B cell (primary cell): ENCODE measurements at regions not wholly inside any gene's neighbourhood (a gene's known extent, or its start where the extent isn't known, plus 50 kb on each side); places are given as distances from the start of the nearest gene placed in this dataset.

Experiments used
- CTCF ChIP-seq: fragments of 200-600 bp; IDR thresholded peaks from one replicate; pipeline ENCODE4 v1.8.0; 2022; ENCODE audit warnings: antibody characterized with exemption, mild to moderate bottlenecking
- EZH2 ChIP-seq: IDR thresholded peaks from 2 replicates; pipeline ENCODE4 v1.6.1; 2012; ENCODE audit warnings: borderline replicate concordance, low read depth, mild to moderate bottlenecking, moderate library complexity, low read length; ENCODE audit not compliant: insufficient read depth, poor library complexity, severe bottlenecking

- TF ChIP-seq CTCF = no peak
- no peak for TF ChIP-seq EZH2
These were observed 426.8 kb downstream of the ADGRL2 start for GRCh38 chr1:82227306-82228095.
